HG02938 (cell line): ENCODE measurements at regions not wholly inside any gene's neighbourhood (a gene's known extent, or its start where the extent isn't known, plus 50 kb on each side); places are given as distances from the start of the nearest gene placed in this dataset.

ENCODE experiments used
- ATAC-seq: cut with Tn5 transposase; IDR thresholded peaks from one replicate; pipeline ENCODE4 v1.9.1; 2021; ENCODE audit warnings: mild to moderate bottlenecking, moderate library complexity; ENCODE audit not compliant: unreplicated experiment

DNA sequence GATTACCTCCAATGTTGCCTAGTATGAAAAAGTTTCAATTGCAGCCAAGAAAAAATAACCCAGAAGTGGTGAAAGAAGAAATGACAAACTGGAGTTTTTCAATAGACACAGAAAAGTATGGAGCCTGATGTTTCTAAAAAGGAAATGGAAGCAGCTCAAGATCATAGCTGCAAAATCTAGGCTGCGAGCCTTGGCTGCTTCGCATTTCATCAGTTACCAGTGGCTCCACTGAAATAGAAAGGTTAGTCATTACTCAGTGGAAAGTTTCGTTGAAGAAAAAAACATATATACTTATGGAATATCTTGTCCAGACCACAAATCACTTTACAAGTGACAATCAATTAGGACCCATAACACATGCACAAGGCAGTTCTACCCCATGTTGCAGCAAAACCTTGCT, 206.8 kb upstream of the SOX9 start:
- no peak for ATAC-seq

DNA sequence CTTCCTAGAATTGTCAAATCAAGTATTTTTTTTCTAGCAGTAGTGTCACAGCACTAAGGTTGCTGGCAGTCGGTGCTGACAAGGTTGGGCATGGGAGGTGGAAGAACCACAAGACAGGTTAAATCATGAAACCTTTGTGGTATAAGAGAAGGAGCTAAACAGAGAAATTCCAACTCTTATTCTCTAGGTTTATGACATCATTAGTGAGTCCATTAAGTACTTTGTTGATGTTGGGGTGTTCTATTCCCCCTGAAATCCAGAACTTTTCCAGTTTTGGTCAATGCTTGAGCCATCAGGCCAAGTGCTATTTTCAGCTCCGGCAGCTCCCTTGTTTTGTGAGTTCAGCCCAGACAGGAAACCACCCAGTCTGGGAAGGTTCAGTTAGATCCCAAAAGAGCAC, 206.0 kb upstream of the SOX9 start:
- no peak for ATAC-seq

DNA sequence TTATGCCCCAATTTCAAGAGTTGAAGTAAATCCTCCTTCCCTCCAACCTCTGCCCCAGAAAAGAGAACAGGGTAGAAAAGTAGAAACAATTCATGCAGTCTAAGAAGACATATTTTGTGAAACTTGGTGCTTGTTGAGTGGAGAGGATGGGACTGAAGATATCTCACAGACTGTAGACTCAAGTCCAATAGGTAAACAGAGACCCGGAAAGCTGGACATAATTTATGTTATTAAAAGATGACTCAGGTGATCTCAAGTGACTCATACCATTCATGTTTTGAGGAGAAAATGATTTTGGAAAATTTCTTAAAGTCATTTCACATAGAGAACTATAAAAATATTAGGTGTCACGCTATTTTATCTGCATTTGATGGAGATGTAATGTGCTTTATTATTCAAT, 203.1 kb upstream of the SOX9 start:
- no peak for ATAC-seq

DNA sequence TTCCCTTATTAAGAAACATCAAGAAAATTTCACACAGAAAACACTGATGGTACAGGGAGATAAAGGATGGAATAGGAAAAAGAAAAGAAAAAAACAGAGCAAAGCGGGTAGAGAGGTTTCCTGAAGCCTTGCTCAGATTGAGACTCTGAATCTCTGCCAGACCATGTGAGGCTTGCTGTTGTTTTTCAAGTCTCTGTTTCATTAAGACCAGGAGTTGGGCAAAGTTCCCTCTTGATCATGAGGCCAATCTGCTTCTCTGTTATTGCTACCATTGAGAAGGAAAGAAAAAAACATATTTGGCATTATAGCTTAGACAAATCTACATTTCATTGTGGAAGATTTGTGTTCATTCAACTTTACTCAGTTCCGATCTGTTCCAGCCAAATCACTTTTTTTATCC, 201.6 kb upstream of the SOX9 start:
- no peak for ATAC-seq

DNA sequence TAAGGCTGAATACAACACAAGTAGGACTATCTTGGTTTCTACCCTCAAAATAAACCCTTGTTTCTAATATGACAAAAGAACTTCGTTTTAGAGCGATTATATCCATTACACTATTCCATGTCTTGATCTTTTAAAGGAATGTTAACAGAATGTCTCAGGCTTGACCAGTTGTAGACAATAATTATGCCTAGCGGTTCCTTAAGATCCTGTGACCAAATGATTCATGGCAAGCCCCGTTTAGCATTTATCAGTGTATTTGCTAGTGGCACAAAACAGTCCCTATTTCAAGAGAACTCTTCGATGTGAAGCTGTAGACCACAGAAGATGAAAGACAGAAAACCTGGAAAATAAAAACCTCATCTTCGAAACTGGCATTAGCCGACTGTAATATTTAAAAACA, 200.9 kb upstream of the SOX9 start:
- ATAC-seq: no peak

DNA sequence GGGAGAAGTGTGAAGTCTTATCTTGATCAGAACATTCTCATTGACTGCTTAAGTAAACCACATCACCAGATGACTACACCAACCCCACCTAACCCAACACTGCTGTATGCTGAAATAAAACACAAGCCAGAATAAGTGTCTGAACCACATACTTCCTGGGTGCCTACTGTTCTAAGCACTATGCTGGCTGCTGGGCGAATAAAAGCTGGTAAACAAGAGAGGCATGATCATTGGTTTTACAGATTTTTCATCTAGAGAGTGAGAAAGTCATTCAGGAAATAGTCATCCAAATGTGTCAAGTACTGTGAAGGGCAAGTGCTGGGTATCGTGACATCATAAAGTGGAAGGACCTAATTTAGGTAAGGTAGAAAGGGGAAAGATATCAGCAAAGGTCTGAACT, 199.0 kb upstream of the SOX9 start:
- ATAC-seq: no peak

DNA sequence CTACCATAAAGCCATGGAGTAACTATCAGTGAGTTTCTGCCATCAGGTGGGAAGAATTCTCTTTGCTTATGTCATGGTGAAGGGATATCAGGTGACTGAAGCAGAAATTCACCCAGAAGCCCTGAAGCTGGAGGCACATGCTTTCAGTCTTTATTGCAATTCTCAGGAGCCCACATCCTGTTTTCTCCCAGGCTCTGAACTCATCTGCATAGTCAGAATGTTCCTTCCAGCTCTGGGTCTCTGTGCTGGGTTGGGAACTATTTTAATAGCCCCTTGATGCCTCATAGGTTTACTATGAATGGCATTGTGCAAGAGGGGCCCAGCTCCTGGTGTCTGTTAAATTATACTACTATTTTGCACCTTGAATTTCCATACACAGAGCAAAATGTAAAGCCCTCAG, 198.4 kb upstream of the SOX9 start:
- no peak for ATAC-seq

DNA sequence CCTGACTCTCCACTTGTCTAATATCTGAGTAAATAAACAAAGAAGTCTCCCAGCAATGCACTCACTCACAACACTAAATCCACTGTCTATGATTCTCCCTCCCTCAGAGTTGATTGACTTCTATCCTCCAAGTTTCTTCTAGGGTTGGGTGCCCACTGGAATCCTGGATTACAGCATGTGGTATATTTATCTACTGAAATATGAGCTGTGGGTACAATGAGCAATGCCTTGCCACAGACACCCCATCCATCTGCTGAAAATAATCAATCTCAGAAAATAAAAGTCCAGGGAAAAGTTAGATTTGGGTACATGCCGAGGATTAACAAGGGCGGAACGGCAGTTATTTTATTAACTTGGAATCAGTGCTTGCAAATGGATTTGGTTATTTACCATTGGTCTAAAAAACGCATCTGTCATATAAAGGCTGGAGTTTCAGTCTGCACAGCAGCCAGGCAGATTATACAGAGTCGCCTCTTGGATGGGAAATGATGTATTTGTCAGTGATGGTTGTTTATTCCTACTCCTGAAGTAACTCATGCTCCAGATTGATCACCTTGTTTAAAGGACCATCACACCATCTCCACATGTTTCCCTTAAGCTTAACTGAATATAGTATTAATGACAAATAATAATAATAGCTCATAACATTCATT, 193.9 kb upstream of the SOX9 start:
- no peak for ATAC-seq

DNA sequence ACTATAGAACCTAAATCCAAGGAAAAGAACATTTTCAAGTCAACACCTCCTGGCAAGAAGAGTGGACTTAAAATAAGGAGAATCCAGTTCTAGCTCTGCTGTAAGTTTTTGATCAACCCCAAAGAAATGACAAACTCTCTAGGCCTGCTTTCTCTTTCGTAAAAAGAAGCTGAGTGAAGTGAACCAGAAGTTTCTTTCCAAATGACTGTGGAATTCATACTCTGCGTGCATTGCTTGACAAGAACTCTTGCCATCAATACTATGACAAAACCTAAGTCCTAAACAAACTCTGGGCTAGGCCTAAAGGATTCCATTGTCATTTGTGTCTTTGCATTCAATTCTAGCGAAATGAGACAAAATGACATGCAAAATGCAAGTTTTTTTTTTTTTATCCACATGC, 187.5 kb upstream of the SOX9 start:
- no peak for ATAC-seq

DNA sequence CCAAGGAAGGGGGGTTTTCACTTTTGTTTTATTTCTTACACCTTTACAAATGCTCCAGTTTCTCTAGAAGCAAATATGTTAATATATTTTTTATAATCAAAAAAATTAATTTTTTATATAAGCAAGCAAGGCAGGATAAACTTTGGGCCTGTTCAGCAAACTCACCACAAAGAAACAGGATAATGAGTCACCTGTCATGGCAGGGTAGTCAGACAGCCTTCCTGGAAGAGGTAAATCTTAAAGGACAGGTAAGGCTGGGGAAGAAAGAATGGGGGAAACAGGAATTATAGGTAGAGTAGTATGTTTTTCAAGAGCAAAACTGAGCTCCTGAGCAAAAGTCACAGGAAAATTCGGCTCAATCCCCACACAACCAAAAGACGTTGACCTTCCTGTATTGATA, 186.3 kb upstream of the SOX9 start:
- ATAC-seq: no peak

DNA sequence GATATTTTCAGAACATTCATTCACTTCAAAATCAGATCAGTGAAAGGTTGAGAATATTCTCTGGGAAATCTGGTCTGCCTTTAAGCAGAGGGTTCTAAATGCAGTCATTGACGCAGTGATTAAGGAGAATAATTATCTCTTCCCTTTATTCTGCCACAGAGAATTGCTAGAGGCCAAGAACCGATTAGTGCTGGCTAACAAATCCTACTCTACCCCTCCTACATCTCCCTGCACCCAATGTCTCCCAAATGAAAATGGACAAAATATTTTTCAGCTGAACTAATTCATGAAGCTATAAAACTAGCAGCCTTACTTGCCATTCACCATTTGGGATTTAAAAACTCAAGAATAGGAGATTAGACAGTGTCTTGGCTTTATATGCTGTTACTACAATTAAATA, 185.5 kb upstream of the SOX9 start:
- no peak for ATAC-seq

DNA sequence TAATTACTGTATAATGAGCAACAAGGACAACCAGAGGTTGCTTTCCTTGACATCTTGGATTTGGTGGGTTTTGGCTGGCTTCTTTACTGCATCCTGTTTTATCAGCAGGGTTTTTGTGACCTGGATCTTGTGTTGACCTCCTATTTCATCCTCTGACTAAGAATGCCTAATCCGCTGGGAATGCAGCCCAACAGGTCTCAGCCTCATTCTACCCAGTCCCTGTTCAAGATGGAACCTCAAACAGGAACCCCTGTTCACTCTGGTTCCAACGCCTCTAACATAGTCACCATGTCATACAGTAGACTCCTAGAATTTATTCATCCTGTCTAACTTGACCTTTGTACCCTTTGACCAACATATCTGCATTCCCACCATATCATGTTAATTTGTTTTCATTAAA, 183.8 kb upstream of the SOX9 start:
- no peak for ATAC-seq

DNA sequence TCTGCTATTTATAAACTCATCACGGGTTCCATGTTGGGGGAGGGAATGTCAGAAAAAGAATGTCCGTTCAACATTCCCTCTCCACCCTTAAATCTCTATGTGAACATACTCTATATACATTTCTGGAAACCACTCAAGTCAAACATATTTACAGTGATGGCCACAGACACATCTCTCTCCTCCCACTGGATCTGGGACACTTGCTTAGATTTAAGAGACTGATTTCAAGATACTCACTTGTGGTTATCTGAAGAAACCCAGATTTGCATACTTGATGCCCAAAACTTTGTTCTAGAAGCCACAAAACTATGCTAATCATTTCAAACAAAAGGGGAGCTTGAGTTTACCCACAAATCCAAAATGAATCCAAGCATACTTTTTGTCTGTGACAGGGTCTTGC, 182.9 kb upstream of the SOX9 start:
- ATAC-seq: no peak

DNA sequence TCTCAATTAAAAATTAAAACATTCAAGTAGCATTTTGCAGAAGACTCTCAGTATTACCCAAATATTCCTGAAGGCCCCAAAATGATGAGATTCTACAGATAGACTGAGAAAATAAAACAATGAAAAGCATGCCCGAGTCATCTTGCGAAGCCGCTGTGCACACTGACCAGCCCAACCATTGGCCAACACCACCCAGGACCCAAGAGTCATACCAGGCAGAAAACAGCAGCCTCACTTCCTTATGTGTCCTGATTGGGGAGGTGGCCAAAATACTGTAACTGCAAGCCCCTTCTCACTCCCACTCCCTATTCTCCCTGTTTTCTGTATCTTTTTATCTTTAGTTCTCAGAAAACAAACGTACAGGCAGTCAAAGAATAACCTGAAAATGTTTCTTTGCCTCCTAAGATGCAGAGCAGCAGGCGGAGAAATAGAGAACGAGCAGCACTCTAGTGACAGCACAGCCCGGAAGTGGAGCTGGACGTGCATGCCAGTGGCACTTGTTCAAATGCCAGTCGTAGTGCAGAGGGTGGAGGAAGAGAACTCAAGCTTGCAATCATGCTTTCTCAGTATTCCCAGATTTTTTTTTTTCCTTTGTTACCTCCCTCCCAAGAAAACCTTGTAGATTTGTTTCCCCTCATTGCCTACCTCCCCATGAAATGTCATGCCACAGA, 182.3 kb upstream of the SOX9 start:
- no peak for ATAC-seq

DNA sequence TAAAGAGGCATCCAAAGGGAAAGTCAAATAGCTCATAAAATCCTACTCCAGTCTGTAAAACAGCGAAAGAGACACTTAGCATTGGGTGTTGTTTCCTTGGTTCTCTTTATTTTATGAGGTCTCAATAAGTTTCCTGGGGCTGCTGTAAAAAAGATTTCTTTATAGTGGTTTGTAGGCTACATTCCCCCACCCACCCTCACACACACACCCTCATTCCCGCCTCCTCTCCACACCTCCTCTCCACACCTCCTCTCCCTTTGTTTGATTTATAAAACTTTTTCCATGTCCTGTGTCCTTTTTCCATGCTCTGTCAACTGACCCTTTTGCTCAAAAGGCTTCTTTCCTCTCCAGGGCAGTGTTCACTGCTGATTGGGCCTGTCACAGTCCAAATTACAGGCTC, 178.9 kb upstream of the SOX9 start:
- ATAC-seq: no peak

DNA sequence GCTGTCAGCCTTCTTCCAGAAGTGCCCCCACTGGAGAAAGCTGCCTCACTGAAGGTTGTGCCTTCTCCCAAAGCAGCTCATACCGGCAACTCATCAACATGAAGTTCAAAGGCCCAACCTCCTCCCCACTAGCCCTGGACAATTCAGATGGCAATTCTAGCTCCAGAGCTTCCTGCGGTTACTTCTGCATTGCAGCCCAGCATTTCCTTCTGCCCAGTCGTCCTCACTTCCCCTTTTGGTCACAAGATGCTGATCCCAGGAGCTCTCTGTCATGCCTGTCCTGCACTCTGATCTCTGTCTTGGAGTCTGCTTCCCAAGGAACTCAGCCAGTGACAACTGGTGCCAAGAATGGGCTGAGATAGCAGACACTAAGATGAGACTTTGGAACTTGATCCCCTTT, 178.2 kb upstream of the SOX9 start:
- no peak for ATAC-seq

DNA sequence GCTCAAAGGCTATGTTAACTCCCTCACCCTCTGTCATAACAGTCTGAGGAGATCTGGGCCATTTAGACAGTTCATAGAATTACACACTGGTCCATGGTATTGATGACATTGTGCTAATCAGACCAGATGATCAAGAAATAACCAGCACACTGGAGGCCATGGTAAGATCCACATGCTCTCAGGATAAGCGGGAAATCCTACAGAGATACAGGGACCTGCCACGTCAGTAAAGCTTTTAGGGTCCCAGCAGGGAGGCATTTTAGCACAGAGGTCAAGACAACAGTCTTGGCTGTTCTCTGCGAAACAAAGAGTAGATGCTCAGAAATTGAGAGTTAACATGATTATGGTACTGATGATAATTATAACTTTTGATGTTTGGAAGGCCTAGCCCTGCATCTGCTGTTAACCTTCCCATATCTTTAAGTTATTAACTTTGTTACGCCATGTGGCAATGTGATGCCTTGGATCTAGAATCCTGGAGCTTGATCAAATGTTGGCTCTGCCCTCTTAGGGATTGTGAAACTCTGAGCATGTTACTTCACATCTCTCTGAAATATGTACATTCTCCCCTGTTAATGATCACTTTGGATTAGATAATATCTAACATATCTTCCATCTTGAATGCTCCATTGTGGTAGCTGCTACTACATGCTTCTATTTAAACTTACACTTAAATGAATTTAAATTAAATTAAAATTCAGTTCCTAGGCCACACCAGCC, 172.0 kb upstream of the SOX9 start:
- no peak for ATAC-seq

DNA sequence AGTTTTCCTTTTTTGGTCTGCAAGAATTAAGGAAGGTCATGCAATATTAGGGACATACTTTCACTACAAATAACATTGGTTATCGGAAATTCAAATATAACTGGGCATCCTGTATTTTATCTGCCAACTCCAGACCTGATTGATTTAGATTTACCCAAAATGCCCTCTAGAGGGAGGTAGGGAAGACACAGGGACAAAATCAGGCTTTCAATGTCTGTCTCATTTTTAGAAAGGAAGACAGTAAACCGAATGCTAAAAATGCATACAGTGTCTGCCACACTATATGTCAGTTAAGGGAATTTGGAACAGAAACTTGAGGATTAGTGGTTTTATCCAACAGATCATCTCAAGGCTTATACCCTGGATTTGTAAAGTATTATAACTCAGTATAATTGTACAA, 161.7 kb upstream of the SOX9 start:
- no peak for ATAC-seq

DNA sequence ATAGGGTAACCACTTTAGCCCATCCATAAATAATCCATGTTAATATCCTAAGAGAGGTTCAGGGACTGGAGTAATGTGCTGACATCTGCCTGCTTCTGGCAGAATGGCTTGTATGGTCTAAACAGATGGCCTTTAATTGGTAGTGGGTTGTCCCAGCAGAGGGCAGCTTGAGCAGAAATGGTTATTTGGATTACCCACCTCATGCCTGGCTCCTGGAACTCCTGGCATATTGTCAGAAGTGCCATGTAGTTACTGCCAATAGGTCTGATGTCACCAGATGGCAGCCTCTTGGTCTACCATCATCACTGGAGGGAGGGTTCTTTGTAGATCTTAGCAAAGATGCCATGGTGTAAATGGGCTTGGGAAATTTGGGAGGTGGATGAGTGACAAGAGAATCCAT, 157.5 kb upstream of the SOX9 start:
- ATAC-seq: no peak

DNA sequence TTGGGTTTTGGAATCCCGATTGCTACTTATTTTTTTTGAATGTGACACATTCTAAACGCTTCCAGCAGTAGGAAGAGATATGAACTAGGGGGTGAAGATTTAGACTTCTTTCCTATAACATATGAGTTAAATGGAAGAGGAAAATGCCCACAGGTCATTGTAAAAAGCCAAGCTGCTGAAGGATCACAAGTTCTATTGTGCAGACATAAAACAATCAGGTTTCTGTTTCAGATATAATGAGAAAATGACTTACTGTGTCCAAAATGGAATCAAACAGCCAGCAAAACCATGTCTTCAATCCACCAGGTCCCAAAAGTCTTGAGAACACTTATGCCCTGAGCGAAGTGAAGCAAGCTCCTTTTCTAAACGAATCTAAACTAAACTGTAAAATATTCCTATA, 157.0 kb upstream of the SOX9 start:
- no peak for ATAC-seq

DNA sequence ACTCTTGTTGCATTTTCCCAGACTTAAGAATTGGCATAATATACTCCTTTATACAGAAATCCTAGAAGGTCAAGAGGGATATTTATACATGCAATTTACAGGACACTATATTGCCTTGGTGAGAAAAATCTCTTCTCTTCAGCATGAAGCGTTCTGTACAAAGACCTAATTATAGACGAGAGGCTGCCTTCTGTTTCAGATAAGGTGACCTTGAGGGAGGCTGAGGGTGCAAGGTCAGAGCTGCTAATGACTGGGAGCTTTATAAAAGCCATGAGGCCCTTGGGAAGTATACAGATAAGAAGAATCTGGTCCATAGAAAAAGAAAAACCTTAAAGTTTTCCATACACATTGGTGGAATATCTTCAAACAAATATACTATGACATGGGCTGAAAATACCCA, 156.3 kb upstream of the SOX9 start:
- ATAC-seq: no peak

DNA sequence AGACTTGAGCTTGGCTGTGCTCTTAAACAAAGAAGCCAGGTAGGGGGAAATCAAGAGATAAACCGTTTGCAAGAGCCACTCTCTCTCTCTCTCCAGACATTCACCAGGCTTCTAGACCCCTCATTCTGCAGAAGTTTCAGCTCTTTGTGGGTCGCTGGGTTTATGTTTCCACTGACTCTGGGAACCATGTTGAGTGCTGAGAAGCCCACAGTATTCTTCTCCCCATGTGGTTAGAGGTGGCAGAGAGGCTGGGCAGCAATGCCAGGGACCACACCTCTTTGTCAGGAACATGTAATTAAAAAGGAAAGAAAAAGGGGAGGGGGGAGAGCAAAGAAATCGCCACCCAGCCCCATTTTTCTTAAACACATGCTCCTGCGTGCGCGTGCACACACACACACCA, 154.8 kb upstream of the SOX9 start:
- ATAC-seq: no peak
